ENCODE measurements at regions not wholly inside any gene's neighbourhood (a gene's known extent, or its start where the extent isn't known, plus 50 kb on each side); places are given as distances from the start of the nearest gene placed in this dataset.

DNA sequence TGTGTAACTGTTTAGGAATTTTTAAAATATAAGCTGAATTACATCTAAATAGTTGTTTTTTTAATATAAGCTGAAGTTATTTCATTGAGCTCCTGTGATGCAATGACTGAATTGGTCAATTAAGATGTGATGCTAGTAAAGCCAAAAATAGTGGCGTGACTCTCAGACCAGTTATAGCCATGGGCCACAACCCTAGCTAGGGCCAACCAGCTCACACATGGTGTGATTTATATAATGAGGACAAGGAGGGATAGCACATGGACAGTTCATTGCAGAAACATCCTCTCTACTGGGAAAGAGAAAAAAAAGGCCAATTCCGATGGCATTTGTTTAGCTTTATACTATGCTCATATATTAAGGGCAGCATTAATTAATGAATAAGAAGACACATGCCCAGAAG, 119.3 kb upstream of the PROX1 start:
- Histone ChIP-seq H3K27me3 (no peaks in the 10 kb centered on the region), H3K4me3 (no peak overlapping the region), H3K4me1 (no peaks in the 10 kb centered on the region), H3K9me3 (no peaks in the 10 kb centered on the region), H3K27ac (no peak overlapping the region), H3K36me3 (no peaks in the 10 kb centered on the region)
- DNase-seq (ENCODE audit: low spot score) = no peak
- TF ChIP-seq, protein P1, sequence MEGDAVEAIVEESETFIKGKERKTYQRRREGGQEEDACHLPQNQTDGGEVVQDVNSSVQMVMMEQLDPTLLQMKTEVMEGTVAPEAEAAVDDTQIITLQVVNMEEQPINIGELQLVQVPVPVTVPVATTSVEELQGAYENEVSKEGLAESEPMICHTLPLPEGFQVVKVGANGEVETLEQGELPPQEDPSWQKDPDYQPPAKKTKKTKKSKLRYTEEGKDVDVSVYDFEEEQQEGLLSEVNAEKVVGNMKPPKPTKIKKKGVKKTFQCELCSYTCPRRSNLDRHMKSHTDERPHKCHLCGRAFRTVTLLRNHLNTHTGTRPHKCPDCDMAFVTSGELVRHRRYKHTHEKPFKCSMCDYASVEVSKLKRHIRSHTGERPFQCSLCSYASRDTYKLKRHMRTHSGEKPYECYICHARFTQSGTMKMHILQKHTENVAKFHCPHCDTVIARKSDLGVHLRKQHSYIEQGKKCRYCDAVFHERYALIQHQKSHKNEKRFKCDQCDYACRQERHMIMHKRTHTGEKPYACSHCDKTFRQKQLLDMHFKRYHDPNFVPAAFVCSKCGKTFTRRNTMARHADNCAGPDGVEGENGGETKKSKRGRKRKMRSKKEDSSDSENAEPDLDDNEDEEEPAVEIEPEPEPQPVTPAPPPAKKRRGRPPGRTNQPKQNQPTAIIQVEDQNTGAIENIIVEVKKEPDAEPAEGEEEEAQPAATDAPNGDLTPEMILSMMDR (IDR thresholded peaks at IDR 0.05) = no peak

DNA sequence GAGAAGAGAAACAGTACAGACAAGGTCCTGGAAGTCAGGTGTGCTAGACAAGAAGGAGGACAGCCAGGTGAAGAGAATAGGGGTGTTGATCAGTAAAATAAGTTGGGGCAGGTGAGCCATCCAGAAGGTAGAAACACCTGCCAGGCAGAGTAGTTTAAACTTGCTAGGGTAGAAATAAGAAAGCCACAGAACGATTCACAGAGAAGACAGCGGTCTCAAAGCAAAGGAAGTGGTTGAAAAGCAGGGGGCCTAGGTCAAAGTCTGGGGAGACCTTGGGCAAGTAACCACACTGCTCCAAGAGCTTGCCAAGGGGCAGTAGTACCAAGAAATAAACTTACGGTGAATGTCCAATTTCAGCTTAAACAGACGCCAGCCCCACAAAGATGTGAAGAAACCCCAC, 116.6 kb upstream of the PROX1 start:
- TF ChIP-seq, protein P1 (IDR thresholded peaks at IDR 0.05) = no peak
- no peaks in the 10 kb centered on the region for H3K27me3 ChIP-seq
- no peaks in the 10 kb centered on the region for H3K36me3 ChIP-seq
- no peak overlapping the region for H3K4me3 ChIP-seq
- H3K4me1 ChIP-seq = no peaks in the 10 kb centered on the region
- H3K27ac ChIP-seq = no peak overlapping the region
- DNase-seq (ENCODE audit: low spot score) = no peak
- no peaks in the 10 kb centered on the region for H3K9me3 ChIP-seq

DNA sequence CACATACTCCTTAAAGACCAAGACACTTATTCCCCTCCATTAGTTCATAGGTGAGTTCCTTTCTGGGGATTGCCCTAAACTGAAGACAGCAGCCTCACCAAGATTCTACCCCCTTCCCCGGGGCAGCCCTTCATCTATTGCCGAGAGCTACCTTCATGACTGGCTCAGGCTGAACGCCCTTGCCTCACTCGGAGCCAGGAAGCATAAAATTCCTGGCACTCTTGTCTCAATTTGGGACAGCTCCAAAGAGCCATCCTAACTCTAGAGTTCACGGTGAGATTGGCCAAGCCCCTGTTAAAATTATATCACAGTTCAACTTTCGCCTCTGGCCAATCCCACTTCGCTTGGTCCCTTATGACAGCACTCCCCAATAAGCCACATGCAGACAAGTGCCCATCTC, 113.0 kb upstream of the PROX1 start:
- TF ChIP-seq, protein P1 (IDR thresholded peaks at IDR 0.05) = no peak
- H3K27ac ChIP-seq = no peak overlapping the region
- no peaks in the 10 kb centered on the region for H3K27me3 ChIP-seq
- no peak overlapping the region for H3K4me3 ChIP-seq
- H3K36me3 ChIP-seq = no peaks in the 10 kb centered on the region
- no peak for DNase-seq (ENCODE audit: low spot score)
- H3K4me1 ChIP-seq = no peaks in the 10 kb centered on the region
- H3K9me3 ChIP-seq = no peaks in the 10 kb centered on the region

DNA sequence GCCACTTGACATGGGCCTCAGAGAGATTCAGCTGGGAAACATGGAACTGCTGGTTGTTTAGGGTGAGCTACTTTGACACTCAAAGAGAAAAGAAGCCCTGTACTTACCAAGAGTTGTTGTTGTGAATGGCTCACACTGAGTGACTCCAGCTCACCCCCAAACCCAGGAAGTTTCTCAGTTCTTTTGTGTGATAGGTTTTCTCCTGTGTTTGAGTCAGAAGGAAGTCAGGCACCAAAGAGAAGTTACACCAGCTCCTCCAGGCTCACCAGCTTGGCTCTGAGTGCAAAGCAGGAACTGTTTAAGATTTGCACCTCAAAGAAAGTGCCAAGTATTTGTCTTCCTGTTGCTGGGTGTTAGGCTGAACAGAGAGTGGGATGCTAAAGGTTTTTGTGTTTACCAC, 111.2 kb upstream of the PROX1 start:
- TF ChIP-seq, protein P1 (IDR thresholded peaks at IDR 0.05) = no peak
- H3K4me3 ChIP-seq = no peak overlapping the region
- H3K4me1 ChIP-seq = no peaks in the 10 kb centered on the region
- DNase-seq (ENCODE audit: low spot score) = no peak
- H3K36me3 ChIP-seq = no peaks in the 10 kb centered on the region
- H3K27ac ChIP-seq = no peak overlapping the region
- H3K27me3 ChIP-seq = no peaks in the 10 kb centered on the region
- no peaks in the 10 kb centered on the region for H3K9me3 ChIP-seq

DNA sequence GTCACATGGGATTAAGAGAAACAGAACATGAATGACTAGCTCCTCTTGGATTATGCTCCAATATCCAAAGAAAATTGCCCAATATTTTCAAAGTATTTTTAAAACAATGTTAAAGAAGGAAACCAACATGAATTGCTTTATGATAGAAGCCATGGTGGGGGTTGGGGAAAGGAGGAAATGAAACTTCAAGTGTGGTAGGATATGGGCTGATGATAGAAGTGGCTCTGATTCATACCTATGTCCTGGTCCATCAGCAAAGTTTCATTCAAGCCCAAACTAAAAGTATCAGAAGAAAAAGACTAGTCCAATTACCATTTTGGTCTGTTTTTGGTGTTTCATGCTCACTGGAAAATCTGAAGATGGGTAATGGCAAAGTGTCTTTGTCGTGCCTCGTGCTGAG, 104.2 kb upstream of the PROX1 start:
- H3K4me1 ChIP-seq = no peaks in the 10 kb centered on the region
- H3K4me3 ChIP-seq = no peak overlapping the region
- no peaks in the 10 kb centered on the region for H3K9me3 ChIP-seq
- no peak overlapping the region for H3K27ac ChIP-seq
- no peak for DNase-seq (ENCODE audit: low spot score)
- TF ChIP-seq, protein P1 (IDR thresholded peaks at IDR 0.05) = no peak
- no peaks in the 10 kb centered on the region for H3K36me3 ChIP-seq
- no peaks in the 10 kb centered on the region for H3K27me3 ChIP-seq

DNA sequence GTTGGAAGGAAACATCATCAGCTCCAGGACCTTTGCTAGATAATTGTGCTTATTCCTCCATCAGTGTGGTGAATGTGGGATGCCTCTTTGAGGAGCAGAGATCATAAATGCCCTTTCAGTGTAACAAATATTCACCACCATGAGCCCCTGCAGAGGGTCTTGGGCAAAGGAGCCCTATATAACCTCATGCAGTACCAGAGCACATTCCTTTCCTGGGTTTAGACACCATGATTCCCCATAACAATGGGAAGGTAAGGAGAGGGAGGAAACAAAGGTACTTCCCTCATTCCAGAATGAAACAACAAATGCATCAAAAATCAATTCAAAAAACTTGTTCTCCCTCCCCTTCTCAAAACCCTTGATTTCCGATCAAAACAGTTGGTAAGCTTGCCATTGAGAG, 103.4 kb upstream of the PROX1 start:
- no peak overlapping the region for H3K4me3 ChIP-seq
- TF ChIP-seq, protein P1 (IDR thresholded peaks at IDR 0.05) = no peak
- no peaks in the 10 kb centered on the region for H3K27me3 ChIP-seq
- no peaks in the 10 kb centered on the region for H3K9me3 ChIP-seq
- no peaks in the 10 kb centered on the region for H3K36me3 ChIP-seq
- H3K4me1 ChIP-seq = no peaks in the 10 kb centered on the region
- no peak overlapping the region for H3K27ac ChIP-seq
- DNase-seq (ENCODE audit: low spot score) = no peak
